Body of pancreas (tissue), 4 donors: ENCODE measurements at regions not wholly inside any gene's neighbourhood (a gene's known extent, or its start where the extent isn't known, plus 50 kb on each side); places are given as distances from the start of the nearest gene placed in this dataset.

ENCODE experiments used
- CTCF ChIP-seq, 7 experiments: fragments of 450-650 bp in 4 of 7; fragments of 200-600 bp in 3 of 7; sonication (generic) in 3 of 7; IDR thresholded peaks; one replicate each; pipeline ENCODE4 v1.5.1; 2016 to 2019; ENCODE audit warnings: antibody characterized with exemption in 7 of 7
- POLR2A ChIP-seq, 3 donors: fragments of 450-650 bp; IDR thresholded peaks; one replicate each; pipeline ENCODE4 v1.6.1; 2016; ENCODE audit warnings: antibody characterized with exemption in 3 of 3, mild to moderate bottlenecking in 2 of 3

DNA sequence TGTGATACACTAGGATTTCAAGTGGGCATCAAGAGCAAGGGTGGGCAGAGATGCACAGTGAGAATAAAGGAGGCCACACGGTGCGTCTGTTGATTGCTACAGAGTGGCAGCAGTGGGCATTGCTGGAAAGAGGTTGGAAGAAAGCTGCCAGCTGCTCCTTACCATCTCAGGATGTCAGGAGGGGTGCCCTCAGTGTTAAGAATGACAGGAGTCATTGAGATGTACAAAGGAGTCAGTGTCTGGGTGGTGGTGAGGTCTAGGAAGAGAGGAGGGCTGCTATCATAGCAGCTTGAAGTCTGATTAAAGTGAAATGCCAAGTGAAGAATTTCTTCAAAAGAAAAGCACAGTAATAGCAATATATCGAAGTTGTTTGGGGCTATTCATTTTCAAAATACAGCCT, 992.7 kb downstream of the TTLL7 start:
- TF ChIP-seq POLR2A (IDR thresholded peaks at IDR 0.05) = no peak
- no peak for TF ChIP-seq CTCF (IDR thresholded peaks at IDR 0.05)
